Brain microvascular endothelial cell (primary cell): ENCODE measurements at regions not wholly inside any gene's neighbourhood (a gene's known extent, or its start where the extent isn't known, plus 50 kb on each side); places are given as distances from the start of the nearest gene placed in this dataset.

ENCODE experiments used
- DNase-seq: peaks from one replicate; pipeline ENCODE4 v3.0.0-alpha.2; 2020
- H3K27ac ChIP-seq: fragments of 250-450 bp; sonication (Bioruptor Pico); 2 replicates; pipeline ENCODE4 v1.5.1; 2020; ENCODE audit warnings: mild to moderate bottlenecking, moderate library complexity
- H3K27me3 ChIP-seq: fragments of 250-450 bp; sonication (Bioruptor Pico); replicated peaks from 2 replicates; pipeline ENCODE4 v1.5.1; 2020; ENCODE audit warnings: mild to moderate bottlenecking
- H3K36me3 ChIP-seq: fragments of 250-450 bp; sonication (Bioruptor Pico); replicated peaks from 2 replicates; pipeline ENCODE4 v1.5.1; 2020; ENCODE audit warnings: mild to moderate bottlenecking
- H3K4me3 ChIP-seq: 2 replicates; pipeline ENCODE4 v1.5.1; 2011; ENCODE audit warnings: low read depth, mild to moderate bottlenecking, control low read depth, low read length, moderate library complexity
- in situ Hi-C: cut with HindIII; loops from 2 replicates; pipeline ENCODE4 v1.10.0; 2017; ENCODE audit warnings: low sequenced_read_pairs, low pct_ligation_motif_present
- TF ChIP-seq, protein P1 (sequence below): IDR thresholded peaks from 2 replicates; pipeline ENCODE4 v1.5.1; 2011; ENCODE audit warnings: low read depth, mild to moderate bottlenecking, moderate library complexity, low read length, control low read depth, inconsistent platforms; ENCODE audit errors: missing control alignments

DNA sequence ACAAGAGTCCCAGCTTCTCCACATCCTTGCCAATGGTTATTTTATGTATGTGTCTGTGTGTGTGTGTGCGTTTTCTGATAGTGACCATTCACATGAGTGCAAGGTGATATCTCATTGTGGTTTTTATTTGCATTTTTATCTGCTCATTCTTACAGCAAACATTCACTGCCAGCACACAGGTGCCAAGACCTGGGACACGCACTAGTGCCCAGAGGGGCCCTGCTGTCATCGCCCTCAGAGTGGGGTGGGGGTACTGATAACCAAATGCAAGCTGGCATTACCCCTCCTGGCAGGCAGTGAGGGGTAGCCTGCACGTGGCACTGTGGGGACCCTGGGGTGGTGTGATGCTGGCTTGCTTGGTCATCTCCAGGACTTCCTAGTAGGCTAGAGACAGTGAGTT is 285.4 kb downstream of the LPIN1 start:
- in situ Hi-C loops: no loop called here
- no peak for DNase-seq
- H3K27me3 ChIP-seq: no peaks in the 10 kb centered on the region
- H3K36me3 ChIP-seq: no peaks in the 10 kb centered on the region
- H3K27ac ChIP-seq: no peak overlapping the region
- H3K4me3 ChIP-seq: no peak overlapping the region
- TF ChIP-seq, protein P1, sequence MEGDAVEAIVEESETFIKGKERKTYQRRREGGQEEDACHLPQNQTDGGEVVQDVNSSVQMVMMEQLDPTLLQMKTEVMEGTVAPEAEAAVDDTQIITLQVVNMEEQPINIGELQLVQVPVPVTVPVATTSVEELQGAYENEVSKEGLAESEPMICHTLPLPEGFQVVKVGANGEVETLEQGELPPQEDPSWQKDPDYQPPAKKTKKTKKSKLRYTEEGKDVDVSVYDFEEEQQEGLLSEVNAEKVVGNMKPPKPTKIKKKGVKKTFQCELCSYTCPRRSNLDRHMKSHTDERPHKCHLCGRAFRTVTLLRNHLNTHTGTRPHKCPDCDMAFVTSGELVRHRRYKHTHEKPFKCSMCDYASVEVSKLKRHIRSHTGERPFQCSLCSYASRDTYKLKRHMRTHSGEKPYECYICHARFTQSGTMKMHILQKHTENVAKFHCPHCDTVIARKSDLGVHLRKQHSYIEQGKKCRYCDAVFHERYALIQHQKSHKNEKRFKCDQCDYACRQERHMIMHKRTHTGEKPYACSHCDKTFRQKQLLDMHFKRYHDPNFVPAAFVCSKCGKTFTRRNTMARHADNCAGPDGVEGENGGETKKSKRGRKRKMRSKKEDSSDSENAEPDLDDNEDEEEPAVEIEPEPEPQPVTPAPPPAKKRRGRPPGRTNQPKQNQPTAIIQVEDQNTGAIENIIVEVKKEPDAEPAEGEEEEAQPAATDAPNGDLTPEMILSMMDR: no peak

DNA sequence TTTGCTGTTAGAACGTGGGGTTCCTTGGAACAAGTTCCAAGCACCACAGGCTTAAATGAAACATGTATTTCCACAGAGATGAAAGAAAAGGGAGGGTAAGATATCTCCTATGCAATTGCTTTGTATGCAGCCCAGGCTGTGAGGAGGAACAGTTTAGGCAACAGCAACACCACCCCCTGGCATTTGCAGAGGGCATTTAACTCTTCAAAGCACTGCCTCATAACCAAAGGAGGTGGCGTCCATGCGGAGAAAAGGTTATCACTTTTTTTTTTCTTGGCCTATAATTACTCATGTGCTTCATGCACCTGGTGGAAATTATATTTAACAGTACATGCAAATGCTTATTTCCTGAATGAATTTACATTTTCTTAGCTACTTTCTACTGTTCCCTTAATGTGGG is 286.0 kb downstream of the LPIN1 start:
- in situ Hi-C loops: no loop called here
- no peak for DNase-seq
- Histone ChIP-seq H3K36me3 (no peaks in the 10 kb centered on the region), H3K4me3 (no peak overlapping the region), H3K27me3 (no peaks in the 10 kb centered on the region), H3K27ac (no peak overlapping the region)
- TF ChIP-seq, protein P1: no peak

DNA sequence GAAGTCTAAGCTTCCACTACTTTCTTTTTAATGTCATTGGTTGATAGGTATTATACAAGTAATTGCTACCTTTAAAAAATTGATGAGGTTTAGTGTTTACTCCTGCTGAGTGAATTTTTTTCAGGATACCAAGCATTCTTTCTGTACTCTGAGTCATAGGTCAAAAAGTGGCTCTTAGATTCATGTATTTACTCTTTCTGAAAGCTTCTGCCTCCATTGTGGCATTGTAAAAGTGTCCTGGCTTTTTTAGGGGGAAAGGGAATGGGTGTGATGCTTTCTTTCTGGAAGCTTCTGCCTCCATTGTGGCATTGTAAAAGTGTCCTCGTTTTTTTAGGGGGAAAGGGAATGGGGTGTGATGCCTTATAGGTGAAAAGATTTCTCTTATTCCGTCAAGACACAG is 286.5 kb downstream of the LPIN1 start:
- in situ Hi-C loops: no loop called here
- no peak for DNase-seq
- TF ChIP-seq, protein P1: no peak
- no peaks in the 10 kb centered on the region for H3K27me3 ChIP-seq
- no peak overlapping the region for H3K4me3 ChIP-seq
- no peak overlapping the region for H3K27ac ChIP-seq
- no peaks in the 10 kb centered on the region for H3K36me3 ChIP-seq

DNA sequence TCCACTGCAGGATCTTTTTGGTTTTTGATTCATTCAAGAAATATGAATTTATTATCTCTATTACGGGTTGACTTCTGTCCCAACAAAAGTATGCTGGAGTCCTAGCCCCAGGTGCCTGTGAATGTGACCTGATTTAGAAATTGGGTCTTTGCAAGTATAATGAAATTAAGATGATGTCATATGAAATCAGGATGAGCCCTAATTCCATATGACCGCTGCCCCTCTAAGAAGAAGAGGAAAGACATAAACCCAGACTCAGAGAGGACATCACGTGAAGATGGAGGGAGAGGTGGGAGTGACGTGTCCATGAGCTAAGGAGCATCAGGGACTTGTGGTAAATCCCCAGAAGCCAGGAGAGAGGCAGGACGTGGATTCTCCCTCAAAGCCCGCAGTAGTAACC is 287.1 kb downstream of the LPIN1 start:
- in situ Hi-C loops: no loop called here
- Histone ChIP-seq H3K27ac (no peak overlapping the region), H3K4me3 (no peak overlapping the region), H3K27me3 (no peaks in the 10 kb centered on the region), H3K36me3 (no peaks in the 10 kb centered on the region)
- TF ChIP-seq, protein P1: no peak
- no peak for DNase-seq

DNA sequence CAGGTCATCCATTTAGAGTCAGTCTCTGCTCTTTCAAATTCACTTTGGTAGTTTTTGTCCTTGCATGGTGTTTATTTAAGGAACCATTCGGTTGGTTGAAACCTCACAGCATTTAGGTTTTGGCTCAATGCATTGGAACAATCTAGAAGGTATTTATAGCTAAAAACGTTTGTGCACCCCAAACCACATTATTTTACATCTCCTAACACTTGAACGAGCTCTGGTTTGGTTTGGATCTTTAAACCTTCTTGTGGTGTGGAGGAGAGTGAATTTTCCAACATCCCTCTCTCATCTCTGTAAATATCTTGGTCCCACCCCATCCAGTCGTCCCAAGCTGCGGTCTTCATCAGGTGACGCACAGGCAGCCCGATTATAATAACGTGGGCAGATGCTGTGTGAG is 287.9 kb downstream of the LPIN1 start:
- no peak for DNase-seq
- Histone ChIP-seq H3K4me3 (no peak overlapping the region), H3K27ac (no peak overlapping the region), H3K36me3 (no peaks in the 10 kb centered on the region), H3K27me3 (no peaks in the 10 kb centered on the region)
- TF ChIP-seq, protein P1: no peak
- in situ Hi-C loops: no loop called here

DNA sequence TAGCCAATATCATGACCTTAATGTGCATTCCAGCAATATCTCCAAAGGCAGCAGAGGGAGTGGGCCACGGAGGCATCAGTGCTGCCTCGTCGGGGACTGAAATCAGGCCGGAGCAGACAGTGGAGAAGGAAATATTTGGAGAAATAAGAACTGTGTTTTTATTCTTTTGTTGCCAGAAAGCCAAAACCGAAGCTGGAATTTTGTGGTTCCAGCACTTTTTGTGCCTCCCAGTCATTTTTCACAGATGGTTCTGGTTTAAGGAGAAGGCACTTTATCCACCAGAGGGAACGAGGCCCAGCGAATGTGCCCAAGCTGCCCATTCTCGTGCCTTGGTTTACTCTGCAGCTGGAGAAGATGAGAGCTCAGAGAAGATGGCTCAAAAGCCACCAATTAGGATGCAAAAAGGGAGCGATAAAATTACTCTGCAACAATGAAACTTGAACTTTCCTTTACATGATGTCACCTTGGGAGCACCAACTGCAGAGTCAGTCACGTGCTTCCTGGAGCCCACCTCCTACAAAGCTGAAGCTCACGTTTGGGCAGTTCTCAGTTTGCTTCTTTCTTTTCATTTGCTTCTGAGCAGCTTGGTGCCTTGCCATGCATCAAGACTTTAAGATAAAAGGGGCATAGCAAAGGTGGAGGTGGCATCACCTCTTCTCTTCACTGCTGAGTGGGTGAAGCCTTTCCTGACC is 288.7 kb downstream of the LPIN1 start:
- no peaks in the 10 kb centered on the region for H3K36me3 ChIP-seq
- TF ChIP-seq, protein P1: no peak
- no peak for DNase-seq
- H3K27me3 ChIP-seq: no peaks in the 10 kb centered on the region
- in situ Hi-C loops: no loop called here
- no peak overlapping the region for H3K4me3 ChIP-seq
- no peak overlapping the region for H3K27ac ChIP-seq
